HG03159 (cell line): ENCODE measurements at regions not wholly inside any gene's neighbourhood (a gene's known extent, or its start where the extent isn't known, plus 50 kb on each side); places are given as distances from the start of the nearest gene placed in this dataset.
"Not testable (repeated sequence)": the region's sequence is repeated elsewhere in the genome, so short reads cannot be mapped to it uniquely, and the experiment has no call there.

Source experiments
- ATAC-seq: cut with Tn5 transposase; IDR thresholded peaks from one replicate; pipeline ENCODE4 v1.9.1; 2021; ENCODE audit warnings: mild to moderate bottlenecking, moderate library complexity; ENCODE audit not compliant: unreplicated experiment

GRCh38 chr10:52477305-52477704, 163.2 kb downstream of the DKK1 start:
- no peak for ATAC-seq

DNA sequence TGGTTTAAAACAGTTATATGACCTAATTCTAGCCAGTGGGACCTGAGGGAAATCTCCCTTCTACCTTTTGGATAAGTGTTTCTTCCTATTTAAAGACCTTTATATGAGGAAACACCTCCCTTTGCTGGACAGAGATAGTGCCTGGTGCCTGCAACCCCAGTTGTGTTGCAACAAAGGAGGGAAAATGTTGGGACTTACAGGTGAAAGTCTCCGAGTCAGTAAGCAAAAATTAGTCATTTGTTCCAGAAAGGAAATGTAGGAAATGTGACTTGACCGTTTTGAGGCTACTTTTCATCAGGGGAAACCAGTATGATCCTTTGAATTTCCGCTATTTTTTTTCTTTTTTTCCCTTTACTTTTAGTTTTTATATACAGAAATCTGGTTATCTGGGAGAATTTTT, 165.5 kb downstream of the DKK1 start:
- ATAC-seq, result no peak

DNA sequence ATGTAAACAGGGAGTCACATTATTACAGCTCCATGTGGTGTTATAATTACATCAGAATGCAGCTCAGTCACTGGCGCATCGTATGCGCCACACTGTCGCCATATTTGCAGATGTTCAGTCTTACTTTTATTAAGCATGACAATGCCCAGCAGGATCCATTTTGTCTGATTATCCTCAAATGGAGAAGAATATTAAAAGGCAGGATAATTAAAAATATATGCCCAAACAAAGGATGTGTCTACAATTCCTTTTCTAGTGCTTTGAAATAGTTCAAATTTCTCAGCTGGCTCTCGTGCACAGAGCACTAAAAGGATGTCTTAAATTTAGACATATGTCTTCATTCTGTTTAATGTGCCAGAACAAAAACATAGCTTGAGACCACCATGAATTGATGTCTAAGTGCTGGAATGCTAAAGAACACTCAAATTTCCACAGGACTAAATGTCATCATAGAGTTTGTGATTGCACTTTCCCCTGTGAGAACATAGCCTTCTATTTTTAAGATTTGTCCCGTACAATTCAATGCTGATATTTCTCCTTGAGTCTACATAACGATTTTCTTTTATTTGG, 168.0 kb downstream of the DKK1 start:
- no peak for ATAC-seq

- ATAC-seq, result peak; percentile 65
Measured at GRCh38 chr10:52483587-52483986, 169.5 kb downstream of the DKK1 start.

DNA sequence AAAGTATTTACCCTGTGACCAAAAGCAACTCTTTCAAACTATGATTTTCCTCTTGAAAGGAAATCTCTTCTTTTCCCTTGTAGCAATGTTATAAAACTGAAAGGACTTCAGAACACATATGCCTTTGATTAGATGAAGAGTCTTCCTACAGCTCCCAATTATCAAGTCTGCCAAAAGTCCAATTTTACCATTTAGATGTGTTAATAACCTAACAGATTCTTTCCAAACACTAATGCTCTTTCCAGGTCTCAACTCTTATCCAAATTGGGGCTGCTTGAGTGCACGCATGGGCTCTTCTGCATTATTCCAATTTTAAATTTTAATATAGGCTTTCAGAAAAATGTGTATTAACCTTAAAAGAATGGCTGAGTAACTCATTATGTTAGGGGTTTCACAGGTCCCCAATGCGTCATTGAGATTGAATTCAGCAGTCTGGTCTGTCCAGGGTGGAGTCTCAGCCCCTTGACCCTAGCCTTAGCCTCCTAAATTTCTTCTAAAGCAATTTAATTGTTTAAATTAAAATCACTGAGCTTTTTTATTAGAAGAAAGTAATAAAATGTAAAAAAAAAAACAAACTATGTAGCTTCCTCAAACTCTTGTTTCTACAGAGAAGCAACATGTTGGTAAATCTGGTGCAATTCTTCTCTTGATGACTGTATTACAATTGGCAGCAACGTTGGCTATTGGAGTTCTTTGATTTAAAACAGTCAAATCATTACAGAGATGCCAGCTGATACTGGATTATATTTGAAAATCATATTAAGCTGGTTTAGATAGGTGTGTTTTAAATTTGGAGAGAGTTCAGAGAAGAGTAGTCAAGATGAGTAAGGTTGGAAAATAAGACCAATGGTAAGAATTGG, 170.4 kb downstream of the DKK1 start:
- no peak for ATAC-seq

DNA sequence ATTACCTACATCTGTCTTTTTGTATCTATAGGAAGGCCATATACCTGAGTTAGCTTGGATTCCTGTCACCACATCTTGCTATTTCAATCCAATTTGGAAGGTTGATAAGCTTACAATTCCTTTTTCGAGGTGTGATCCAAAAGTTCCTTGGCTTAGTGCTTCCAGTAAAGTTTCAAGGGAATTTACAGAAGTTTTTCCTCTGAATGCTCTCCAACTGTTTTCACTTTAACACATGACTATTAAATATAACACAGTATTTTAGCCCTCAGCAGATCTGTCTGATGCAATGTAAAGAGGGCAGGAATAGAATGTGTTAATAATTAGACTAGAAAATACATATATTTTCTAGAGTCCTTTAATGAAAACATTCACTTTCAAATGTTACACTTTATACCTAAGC, 171.4 kb downstream of the DKK1 start:
- ATAC-seq, result no peak

GRCh38 chr10:52486840-52487611, 172.9 kb downstream of the DKK1 start:
- no peak for ATAC-seq

- ATAC-seq, result no peak
Measured at GRCh38 chr10:52488606-52489485, 174.8 kb downstream of the DKK1 start.

- ATAC-seq, result no peak
Measured at GRCh38 chr10:52491246-52491995, 177.3 kb downstream of the DKK1 start.

GRCh38 chr10:52499281-52499680, 185.2 kb downstream of the DKK1 start:
- no peak for ATAC-seq

- no peak for ATAC-seq
Measured at GRCh38 chr10:52500476-52500875, 186.4 kb downstream of the DKK1 start.

GRCh38 chr10:52502237-52502636, 188.2 kb downstream of the DKK1 start:
- ATAC-seq, result no peak

GRCh38 chr10:52505341-52505740, 191.3 kb downstream of the DKK1 start:
- ATAC-seq, result not testable (repeated sequence)

DNA sequence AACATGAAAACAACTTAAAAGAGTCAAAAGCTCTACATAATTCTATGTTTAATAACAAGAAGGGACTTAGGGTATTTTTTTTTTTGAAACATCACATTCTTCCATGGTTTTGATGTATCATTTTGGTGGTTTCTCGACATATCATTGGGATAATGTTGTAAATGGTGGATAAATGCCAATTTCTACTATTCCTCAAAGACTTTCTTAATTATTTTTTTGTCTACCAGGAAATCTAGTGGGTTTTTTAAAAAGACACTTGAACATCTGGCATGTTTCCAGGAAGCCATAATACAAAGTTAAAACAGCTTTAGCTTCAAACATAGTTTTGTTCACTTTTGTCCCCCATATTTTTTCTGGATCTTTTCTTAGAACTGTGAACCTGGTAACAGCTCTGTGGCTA, 200.4 kb downstream of the DKK1 start:
- ATAC-seq, result no peak

DNA sequence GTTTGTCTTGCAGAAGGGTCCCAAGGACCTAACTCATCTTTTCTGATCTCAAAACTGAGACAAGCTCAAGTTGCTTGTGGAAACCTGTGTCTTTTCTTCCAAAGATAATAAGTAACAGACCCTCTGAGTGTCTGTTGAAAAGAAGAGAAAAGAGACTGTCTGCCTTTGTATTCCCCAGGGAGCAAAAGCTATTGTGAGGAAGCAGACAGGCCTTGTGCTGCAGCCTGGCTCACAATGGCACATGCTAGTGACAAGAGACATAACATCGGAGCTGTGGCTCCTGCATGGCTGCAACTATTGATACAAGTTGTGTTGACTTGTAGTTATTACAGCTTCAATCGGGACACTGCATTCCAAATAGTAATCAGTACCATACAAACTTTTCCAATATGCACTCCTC, 202.9 kb downstream of the DKK1 start:
- no peak for ATAC-seq

- ATAC-seq, result no peak
Measured at GRCh38 chr10:52523696-52524095, 209.6 kb downstream of the DKK1 start.

GRCh38 chr10:52525761-52526160, 211.7 kb downstream of the DKK1 start:
- ATAC-seq, result no peak

- ATAC-seq, result no peak
Measured at GRCh38 chr10:52526251-52526823, 212.3 kb downstream of the DKK1 start.

DNA sequence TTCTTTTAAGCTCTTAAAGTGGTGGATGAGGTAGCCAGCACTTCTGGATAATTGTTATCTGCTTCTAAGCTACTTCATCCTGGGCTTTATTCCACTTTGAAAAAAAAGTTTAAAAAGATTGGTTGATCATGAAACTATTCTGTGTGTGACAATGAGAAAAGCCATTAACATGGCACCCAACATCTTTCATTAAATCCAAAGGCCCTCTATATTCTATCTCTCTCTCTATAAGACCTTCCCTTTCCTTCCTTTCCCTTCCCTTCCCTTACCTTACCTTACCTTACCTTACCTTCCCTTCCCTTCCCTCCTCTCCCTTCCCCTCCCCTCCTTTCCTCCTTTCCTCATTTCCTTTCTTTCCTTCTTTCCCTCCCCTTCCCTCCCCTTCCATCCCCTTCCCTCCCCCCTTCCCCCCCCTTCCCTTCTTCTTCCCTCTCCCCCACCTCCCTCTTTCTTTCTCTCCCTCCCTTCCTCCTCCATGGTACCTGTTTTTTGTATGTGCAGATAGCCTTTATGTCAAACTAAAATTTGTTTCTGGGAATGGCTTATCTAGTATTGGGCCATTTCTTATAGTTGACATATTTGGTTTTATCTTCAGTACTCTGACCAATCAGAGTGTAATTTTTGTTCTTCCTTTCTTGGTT, 218.7 kb downstream of the DKK1 start:
- ATAC-seq, result no peak
